Neural cell (in vitro differentiated cells): ENCODE measurements at regions not wholly inside any gene's neighbourhood (a gene's known extent, or its start where the extent isn't known, plus 50 kb on each side); places are given as distances from the start of the nearest gene placed in this dataset.
"Not testable (repeated sequence)": the region's sequence is repeated elsewhere in the genome, so short reads cannot be mapped to it uniquely, and the experiment has no call there.

Experiments used
- H2AFZ ChIP-seq: fragments of 200-600, 300-800 bp; sonication (generic), shearing (Covaris generic); 2 replicates; pipeline ENCODE4 v1.6.0; 2014; ENCODE audit warnings: low read depth, mild to moderate bottlenecking, antibody characterized with exemption, low read length, moderate library complexity
- H3F3A ChIP-seq: fragments of 200-600 bp; shearing (Covaris generic); 2 replicates; pipeline ENCODE4 v1.6.1; 2016; ENCODE audit warnings: mild to moderate bottlenecking, moderate library complexity, mixed read lengths, antibody characterized with exemption, low read length; ENCODE audit not compliant: insufficient read depth, poor library complexity, severe bottlenecking
- H3K27ac ChIP-seq: fragments of 200-600, 300-800 bp; sonication (generic), shearing (Covaris generic); 2 replicates; pipeline ENCODE4 v1.5.1; 2014; ENCODE audit warnings: mild to moderate bottlenecking, low read length, moderate library complexity
- H3K27me3 ChIP-seq: fragments of 300-800, 200-600 bp; sonication (generic), shearing (Covaris generic); 2 replicates; pipeline ENCODE4 v1.6.0; 2014; ENCODE audit warnings: mild to moderate bottlenecking, low read depth, low read length, moderate library complexity; ENCODE audit not compliant: insufficient read depth
- H3K36me3 ChIP-seq: fragments of 300-800, 200-600 bp; sonication (generic), shearing (Covaris generic); 2 replicates; pipeline ENCODE4 v1.5.1; 2014; ENCODE audit warnings: mild to moderate bottlenecking, antibody characterized with exemption, low read length, moderate library complexity; ENCODE audit not compliant: insufficient read depth
- H3K4me2 ChIP-seq: fragments of 300-800, 200-600 bp; sonication (generic), shearing (Covaris generic); 2 replicates; pipeline ENCODE4 v1.6.0; 2014; ENCODE audit warnings: mild to moderate bottlenecking, low read length
- H3K4me3 ChIP-seq: fragments of 300-800, 200-600 bp; sonication (generic), shearing (Covaris generic); 2 replicates; pipeline ENCODE4 v1.5.1; 2014; ENCODE audit warnings: mild to moderate bottlenecking, low read length, moderate library complexity
- H3K79me2 ChIP-seq: fragments of 200-600 bp; shearing (Covaris generic); replicated peaks from 2 replicates; pipeline ENCODE4 v1.6.0; 2014; ENCODE audit warnings: mild to moderate bottlenecking, low read length, moderate library complexity; ENCODE audit not compliant: insufficient read depth
- H3K9ac ChIP-seq: fragments of 300-800, 200-600 bp; sonication (generic), shearing (Covaris generic); 2 replicates; pipeline ENCODE4 v1.6.1; 2016; ENCODE audit warnings: mild to moderate bottlenecking, low read length, mixed read lengths
- H3K9me2 ChIP-seq: fragments of 200-600 bp; shearing (Covaris generic); 2 replicates; pipeline ENCODE4 v1.6.1; 2016; ENCODE audit warnings: mild to moderate bottlenecking, low read length, mixed read lengths; ENCODE audit not compliant: insufficient read depth
- H3K9me3 ChIP-seq: fragments of 200-600, 300-800 bp; sonication (generic), shearing (Covaris generic); 2 replicates; pipeline ENCODE4 v1.6.1; 2016; ENCODE audit warnings: mild to moderate bottlenecking, mixed run types, low read length, moderate library complexity, mixed read lengths
- H4K20me1 ChIP-seq: fragments of 200-600 bp; shearing (Covaris generic); 2 replicates; pipeline ENCODE4 v1.6.1; 2016; ENCODE audit warnings: mild to moderate bottlenecking, mixed run types; ENCODE audit not compliant: insufficient read depth
- EP300 ChIP-seq: fragments of 450-650 bp; conservative IDR thresholded peaks from 2 replicates; pipeline ENCODE4 v1.6.1; 2014; ENCODE audit warnings: antibody characterized with exemption, mild to moderate bottlenecking, moderate library complexity; ENCODE audit not compliant: poor library complexity, severe bottlenecking
- EZH2 ChIP-seq: fragments of 200-600, 300-800 bp; shearing (Covaris generic), sonication (generic); IDR thresholded peaks from 2 replicates; pipeline ENCODE4 v1.6.1; 2014; ENCODE audit warnings: antibody characterized with exemption, low read length, borderline replicate concordance, mild to moderate bottlenecking; ENCODE audit not compliant: insufficient read depth, poor library complexity, severe bottlenecking
- MXI1 ChIP-seq: fragments of 450-650 bp; conservative IDR thresholded peaks from 2 replicates; pipeline ENCODE4 v1.6.1; 2014; ENCODE audit warnings: antibody characterized with exemption, mild to moderate bottlenecking; ENCODE audit not compliant: poor library complexity, severe bottlenecking
- POLR2AphosphoS5 ChIP-seq: IDR thresholded peaks from 2 replicates; pipeline ENCODE4 v1.6.1; 2012
- RAD21 ChIP-seq: fragments of 450-650 bp; conservative IDR thresholded peaks from 2 replicates; pipeline ENCODE4 v1.6.1; 2014; ENCODE audit warnings: antibody characterized with exemption, mild to moderate bottlenecking, moderate library complexity
- SMC3 ChIP-seq: fragments of 450-650 bp; conservative IDR thresholded peaks from 2 replicates; pipeline ENCODE4 v1.6.1; 2014; ENCODE audit warnings: antibody characterized with exemption, mild to moderate bottlenecking, moderate library complexity; ENCODE audit not compliant: poor library complexity
- TAF1 ChIP-seq: IDR thresholded peaks from 2 replicates; pipeline ENCODE4 v1.6.1; 2012; ENCODE audit warnings: low read depth
- TF ChIP-seq, protein P1 (sequence below): IDR thresholded peaks from 2 replicates; pipeline ENCODE4 v1.6.1; 2012; ENCODE audit warnings: borderline replicate concordance
- TF ChIP-seq, protein P2 (sequence below): fragments of 450-650 bp; IDR thresholded peaks from 2 replicates; pipeline ENCODE4 v1.5.1; 2014; ENCODE audit warnings: antibody characterized with exemption, mild to moderate bottlenecking, moderate library complexity; ENCODE audit not compliant: poor library complexity, severe bottlenecking

DNA sequence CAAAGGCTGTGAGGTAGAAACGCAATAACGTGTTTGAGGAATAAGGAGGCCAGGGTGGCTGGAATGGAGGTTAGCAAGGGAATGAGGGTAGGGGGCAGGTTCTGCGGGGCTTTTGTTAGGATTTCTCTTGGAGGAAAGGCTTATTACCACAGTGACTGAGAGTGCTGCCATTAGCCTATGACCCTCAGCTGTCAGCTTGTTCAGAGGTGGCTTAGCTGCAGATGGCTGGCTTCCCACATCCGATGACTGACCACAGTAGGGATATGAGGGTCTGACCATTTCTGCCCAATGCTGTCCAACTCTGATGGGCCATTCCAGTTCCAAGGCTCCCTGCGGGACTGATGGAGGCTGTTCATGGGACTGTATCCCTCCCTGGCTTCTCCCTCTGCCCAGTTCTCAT is 181.8 kb downstream of the MIAT start:
- H3K27me3 ChIP-seq: no peaks in the 10 kb centered on the region

DNA sequence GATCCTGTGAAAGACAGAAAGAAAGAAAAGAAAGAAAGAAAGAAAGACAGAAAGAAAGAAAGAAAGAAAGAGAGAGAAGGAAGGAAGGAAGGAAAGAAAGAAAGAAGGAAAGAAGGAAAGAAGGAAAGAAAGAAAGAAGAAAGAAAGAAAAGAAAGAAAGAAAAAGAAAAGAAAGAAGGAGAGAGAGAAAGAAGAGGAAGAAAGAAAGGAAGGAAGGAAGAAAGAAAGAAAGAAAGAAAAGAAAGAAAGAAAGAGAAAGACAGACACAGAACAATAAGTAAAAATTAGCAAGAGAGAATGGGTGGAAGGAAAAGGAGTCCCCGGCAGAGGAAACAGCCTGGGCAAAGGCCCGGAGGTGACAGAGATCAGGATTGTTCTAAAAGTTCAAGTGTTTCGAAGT is 183.4 kb downstream of the MIAT start:
- H3K36me3 ChIP-seq, H3K4me3 ChIP-seq, H3K9me3 ChIP-seq, H3K9ac ChIP-seq, H3K27ac ChIP-seq, H2AFZ ChIP-seq, H3K79me2 ChIP-seq, H3K27me3 ChIP-seq, H3F3A ChIP-seq, H3K9me2 ChIP-seq, H3K4me2 ChIP-seq, H4K20me1 ChIP-seq: not testable (repeated sequence)

More for the DNA sequence above, 181.8 kb downstream of the MIAT start:
- Histone ChIP-seq H3K4me2 (no peak overlapping the region), H3F3A (no peaks in the 10 kb centered on the region), H3K9me3 (no peaks in the 10 kb centered on the region), H3K9ac (no peak overlapping the region), H3K79me2 (no peaks in the 10 kb centered on the region), H3K9me2 (no peaks in the 10 kb centered on the region), H3K36me3 (no peaks in the 10 kb centered on the region), H4K20me1 (no peaks in the 10 kb centered on the region), H2AFZ (no peak overlapping the region), H3K27ac (no peak overlapping the region), H3K4me3 (no peak overlapping the region)
- TF ChIP-seq, protein P1, sequence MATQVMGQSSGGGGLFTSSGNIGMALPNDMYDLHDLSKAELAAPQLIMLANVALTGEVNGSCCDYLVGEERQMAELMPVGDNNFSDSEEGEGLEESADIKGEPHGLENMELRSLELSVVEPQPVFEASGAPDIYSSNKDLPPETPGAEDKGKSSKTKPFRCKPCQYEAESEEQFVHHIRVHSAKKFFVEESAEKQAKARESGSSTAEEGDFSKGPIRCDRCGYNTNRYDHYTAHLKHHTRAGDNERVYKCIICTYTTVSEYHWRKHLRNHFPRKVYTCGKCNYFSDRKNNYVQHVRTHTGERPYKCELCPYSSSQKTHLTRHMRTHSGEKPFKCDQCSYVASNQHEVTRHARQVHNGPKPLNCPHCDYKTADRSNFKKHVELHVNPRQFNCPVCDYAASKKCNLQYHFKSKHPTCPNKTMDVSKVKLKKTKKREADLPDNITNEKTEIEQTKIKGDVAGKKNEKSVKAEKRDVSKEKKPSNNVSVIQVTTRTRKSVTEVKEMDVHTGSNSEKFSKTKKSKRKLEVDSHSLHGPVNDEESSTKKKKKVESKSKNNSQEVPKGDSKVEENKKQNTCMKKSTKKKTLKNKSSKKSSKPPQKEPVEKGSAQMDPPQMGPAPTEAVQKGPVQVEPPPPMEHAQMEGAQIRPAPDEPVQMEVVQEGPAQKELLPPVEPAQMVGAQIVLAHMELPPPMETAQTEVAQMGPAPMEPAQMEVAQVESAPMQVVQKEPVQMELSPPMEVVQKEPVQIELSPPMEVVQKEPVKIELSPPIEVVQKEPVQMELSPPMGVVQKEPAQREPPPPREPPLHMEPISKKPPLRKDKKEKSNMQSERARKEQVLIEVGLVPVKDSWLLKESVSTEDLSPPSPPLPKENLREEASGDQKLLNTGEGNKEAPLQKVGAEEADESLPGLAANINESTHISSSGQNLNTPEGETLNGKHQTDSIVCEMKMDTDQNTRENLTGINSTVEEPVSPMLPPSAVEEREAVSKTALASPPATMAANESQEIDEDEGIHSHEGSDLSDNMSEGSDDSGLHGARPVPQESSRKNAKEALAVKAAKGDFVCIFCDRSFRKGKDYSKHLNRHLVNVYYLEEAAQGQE: no peak
- TF ChIP-seq RAD21 (no peak), EZH2 (no peak), SMC3 (no peak), TAF1 (no peak), EP300 (no peak), POLR2AphosphoS5 (no peak), MXI1 (no peak)
- TF ChIP-seq, protein P2, sequence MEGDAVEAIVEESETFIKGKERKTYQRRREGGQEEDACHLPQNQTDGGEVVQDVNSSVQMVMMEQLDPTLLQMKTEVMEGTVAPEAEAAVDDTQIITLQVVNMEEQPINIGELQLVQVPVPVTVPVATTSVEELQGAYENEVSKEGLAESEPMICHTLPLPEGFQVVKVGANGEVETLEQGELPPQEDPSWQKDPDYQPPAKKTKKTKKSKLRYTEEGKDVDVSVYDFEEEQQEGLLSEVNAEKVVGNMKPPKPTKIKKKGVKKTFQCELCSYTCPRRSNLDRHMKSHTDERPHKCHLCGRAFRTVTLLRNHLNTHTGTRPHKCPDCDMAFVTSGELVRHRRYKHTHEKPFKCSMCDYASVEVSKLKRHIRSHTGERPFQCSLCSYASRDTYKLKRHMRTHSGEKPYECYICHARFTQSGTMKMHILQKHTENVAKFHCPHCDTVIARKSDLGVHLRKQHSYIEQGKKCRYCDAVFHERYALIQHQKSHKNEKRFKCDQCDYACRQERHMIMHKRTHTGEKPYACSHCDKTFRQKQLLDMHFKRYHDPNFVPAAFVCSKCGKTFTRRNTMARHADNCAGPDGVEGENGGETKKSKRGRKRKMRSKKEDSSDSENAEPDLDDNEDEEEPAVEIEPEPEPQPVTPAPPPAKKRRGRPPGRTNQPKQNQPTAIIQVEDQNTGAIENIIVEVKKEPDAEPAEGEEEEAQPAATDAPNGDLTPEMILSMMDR: no peak

DNA sequence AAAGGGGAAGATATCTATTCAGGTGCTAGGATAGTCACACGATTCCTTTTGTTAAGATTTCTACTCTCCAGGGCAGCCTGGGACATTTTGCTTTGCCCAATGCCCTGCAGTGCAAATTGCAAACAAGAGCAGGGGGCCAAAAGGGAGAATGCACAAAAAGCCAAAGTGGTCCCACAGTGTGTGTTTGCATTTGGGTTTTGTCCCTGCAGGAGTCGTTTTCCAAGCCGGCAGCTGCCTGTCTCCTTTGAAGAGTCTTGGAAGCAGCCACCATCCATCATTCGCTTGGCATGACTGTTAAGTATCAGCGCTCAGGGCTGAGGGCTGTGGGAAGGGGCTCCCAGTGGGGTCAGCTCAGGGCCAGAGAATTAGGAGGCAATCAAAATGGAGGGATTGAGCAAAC is 184.7 kb downstream of the MIAT start:
- H3K36me3 ChIP-seq: no peaks in the 10 kb centered on the region
- H2AFZ ChIP-seq: no peak overlapping the region
- H3K9me2 ChIP-seq: no peaks in the 10 kb centered on the region
- H3F3A ChIP-seq: no peaks in the 10 kb centered on the region
- TF ChIP-seq, protein P1: no peak
- TF ChIP-seq EP300: no peak
- TF ChIP-seq SMC3: no peak
- TF ChIP-seq, protein P2: no peak
- TF ChIP-seq MXI1: no peak
- H4K20me1 ChIP-seq: no peaks in the 10 kb centered on the region
- H3K27ac ChIP-seq: no peak overlapping the region
- H3K9me3 ChIP-seq: no peaks in the 10 kb centered on the region
- no peak overlapping the region for H3K9ac ChIP-seq
- H3K4me3 ChIP-seq: no peak overlapping the region
- no peaks in the 10 kb centered on the region for H3K27me3 ChIP-seq
- no peak overlapping the region for H3K4me2 ChIP-seq
- H3K79me2 ChIP-seq: no peaks in the 10 kb centered on the region
